K562 (cell line): ENCODE measurements at regions not wholly inside any gene's neighbourhood (a gene's known extent, or its start where the extent isn't known, plus 50 kb on each side); places are given as distances from the start of the nearest gene placed in this dataset.

ENCODE experiments used
- ATAC-seq: fragments of 200-7000 bp; cut with Tn5 transposase; 3 replicates; pipeline ENCODE4 v1.9.1; 2020; ENCODE audit warnings: moderate library complexity
- BruUV-seq: library from RNA; stranded (reverse); fragments of 400-500 nt; replicated peaks from 2 replicates; lab custom pipeline; 2021; lab: Mats Ljungman, UMichigan
- CTCF ChIA-PET: fragments of 300-600 bp; formaldehyde crosslinking; extraction: SDS; loops from one replicate; lab custom pipeline; 2021; ENCODE audit warnings: low intra/inter-chr PET ratio; lab: Yijun Ruan, JAX
- POLR2A ChIA-PET: fragments of 300-600, 350-650 bp; sonication (Branson Sonifier 250); formaldehyde crosslinking; extraction: SDS; loops from one replicate; lab custom pipeline; 2021; ENCODE audit warnings: antibody characterized with exemption, inconsistent platforms; lab: Yijun Ruan, JAX
- DNase-seq, 4 experiments: peaks; one replicate each; pipeline versions ENCODE4 v3.0.0 to v3.0.0-alpha.2; 2011 to 2018; ENCODE audit warnings: low spot score in 3 of 4, mixed read lengths in 3 of 4; ENCODE audit errors: extremely low read depth in 1 of 4
- FAIRE-seq: peaks from 2 replicates; lab custom pipeline; 2011; peaks lifted over from hg19 to GRCh38; lab: Jason Lieb, UNC
- H2AFZ ChIP-seq: 2 replicates; pipeline ENCODE4 v1.6.0; 2011; ENCODE audit warnings: low read depth, low read length, control low read depth, inconsistent platforms
- H3K27ac ChIP-seq: fragments of 200-600 bp; 3 replicates; pipeline ENCODE4 v1.8.0; 2011; ENCODE audit warnings: low read depth, mild to moderate bottlenecking, control low read depth, inconsistent platforms, low read length, moderate library complexity, mixed read lengths; ENCODE audit errors: extremely low read depth
- H3K27me3 ChIP-seq, 2 experiments: fragments of 300-600 bp in 1 of 2; 2 replicates in 1 of 2; 3 replicates in 1 of 2; pipeline versions ENCODE4 v1.6.0 to v1.8.0; 2011; ENCODE audit warnings: inconsistent platforms in 2 of 2, low read length in 2 of 2, mild to moderate bottlenecking in 1 of 2, mixed read lengths in 1 of 2, moderate library complexity in 1 of 2; ENCODE audit not compliant: control insufficient read depth in 2 of 2, insufficient read depth in 2 of 2
- H3K36me3 ChIP-seq: fragments of 300-600 bp; 3 replicates; pipeline ENCODE4 v1.8.0; 2011; ENCODE audit warnings: mild to moderate bottlenecking, low read length, inconsistent platforms; ENCODE audit not compliant: control insufficient read depth, insufficient read depth
- H3K4me1 ChIP-seq, 2 experiments: fragments of 200-600 bp in 1 of 2; replicated peaks in 1 of 2; 2 replicates in 1 of 2; 3 replicates in 1 of 2; pipeline versions ENCODE4 v1.5.1 to v1.8.0; 2011; ENCODE audit warnings: inconsistent platforms in 2 of 2, low read length in 2 of 2, mild to moderate bottlenecking in 1 of 2, mixed read lengths in 1 of 2, moderate library complexity in 1 of 2; ENCODE audit not compliant: control insufficient read depth in 2 of 2, insufficient read depth in 2 of 2
- H3K4me2 ChIP-seq: 2 replicates; pipeline ENCODE4 v1.6.1; 2011; ENCODE audit warnings: low read length, control low read depth, inconsistent platforms, mixed read lengths; ENCODE audit not compliant: insufficient read depth
- H3K4me3 ChIP-seq: fragments of 200-600 bp; sonication (generic), shearing (Covaris generic); 2 replicates; pipeline ENCODE4 v1.5.1; 2016; ENCODE audit warnings: control low read depth, inconsistent platforms
- H3K79me2 ChIP-seq: fragments of 200-600 bp; 3 replicates; pipeline ENCODE4 v1.8.0; 2011; ENCODE audit warnings: low read length, inconsistent platforms; ENCODE audit not compliant: control insufficient read depth, insufficient read depth
- H3K9ac ChIP-seq, 2 experiments: 2 replicates each; pipeline versions ENCODE4 v1.6.0 to v1.6.1; 2011; ENCODE audit warnings: low read depth in 2 of 2, low read length in 2 of 2, control low read depth in 1 of 2, inconsistent platforms in 1 of 2, mild to moderate bottlenecking in 1 of 2, mixed read lengths in 1 of 2; ENCODE audit not compliant: insufficient read depth in 1 of 2
- H3K9me1 ChIP-seq: one replicate; pipeline ENCODE4 v1.6.0; 2011; ENCODE audit warnings: inconsistent platforms, mild to moderate bottlenecking, low read length, moderate library complexity; ENCODE audit not compliant: control insufficient read depth, insufficient read depth
- H3K9me3 ChIP-seq: replicated peaks from 2 replicates; pipeline ENCODE4 v1.5.1; 2011; ENCODE audit warnings: low read depth, low read length, inconsistent platforms; ENCODE audit not compliant: control insufficient read depth, insufficient read depth
- H4K20me1 ChIP-seq: replicated peaks from 2 replicates; pipeline ENCODE4 v1.6.1; 2011; ENCODE audit warnings: low read length, inconsistent platforms, mixed read lengths; ENCODE audit not compliant: control insufficient read depth, insufficient read depth
- EWSR1 ChIP-seq: fragments of 450-650 bp; IDR thresholded peaks from 2 replicates; pipeline ENCODE4 v1.6.1; 2018; ENCODE audit warnings: borderline replicate concordance, mild to moderate bottlenecking, low read depth, moderate library complexity; ENCODE audit not compliant: partially characterized antibody
- HDGF ChIP-seq: fragments of 450-650 bp; IDR thresholded peaks from 2 replicates; pipeline ENCODE4 v1.6.1; 2016
- HMG20B ChIP-seq: fragments of 250-450 bp; sonication (Bioruptor Pico); IDR thresholded peaks from 2 replicates; pipeline ENCODE4 v1.5.0; 2021; ENCODE audit warnings: mild to moderate bottlenecking
- LARP7 ChIP-seq: fragments of 450-650 bp; IDR thresholded peaks from 2 replicates; pipeline ENCODE4 v1.6.1; 2016
- PRMT5 ChIP-seq: sonication (generic); formaldehyde crosslinking; IDR thresholded peaks from 2 replicates; pipeline ENCODE4 v1.5.0; 2020; ENCODE audit warnings: missing genetic modification reagents
- RFX7 ChIP-seq: fragments of 250-450 bp; sonication (Bioruptor Pico); IDR thresholded peaks from 2 replicates; pipeline ENCODE4 v1.5.1; 2021; ENCODE audit warnings: mild to moderate bottlenecking
- TGIF2 ChIP-seq: sonication (generic); formaldehyde crosslinking; IDR thresholded peaks from 2 replicates; pipeline ENCODE4 v1.8.1; 2022; ENCODE audit warnings: mild to moderate bottlenecking, missing genetic modification reagents, moderate library complexity
- ZKSCAN3 ChIP-seq: fragments of 250-450 bp; sonication (Bioruptor Pico); IDR thresholded peaks from 2 replicates; pipeline ENCODE4 v1.4.0; 2020
- WGBS: fragments of 100-300 bp; shearing (Covaris generic); methylation state at CpG from one replicate; pipeline ENCODE4 v1.1.6; 2016; ENCODE audit warnings: low coverage, mixed read lengths; ENCODE audit not compliant: insufficient coverage; ENCODE audit errors: missing lambda C conversion rate; 5-methylcytosine and 5-hydroxymethylcytosine counted together
- in situ Hi-C: fragments of 300-500 bp; cut with MboI; formaldehyde crosslinking; loops from 4 replicates; pipeline ENCODE4 v1.15.0; 2018; ENCODE audit warnings: inconsistent platforms, mixed read lengths
- intact Hi-C: fragments of 100-400 bp; cut with micrococcal nuclease; formaldehyde crosslinking; loops from 2 replicates; pipeline ENCODE4 v1.14.2; 2022
- TF ChIP-seq, protein P1 (sequence below): fragments of 450-650 bp; formaldehyde crosslinking; IDR thresholded peaks from 2 replicates; pipeline ENCODE4 v1.4.0; 2022; ENCODE audit warnings: missing genetic modification characterization
- TF ChIP-seq, protein P2 (sequence below), 2 experiments: fragments of 450-650 bp in 1 of 2; sonication (generic) in 1 of 2; formaldehyde crosslinking; conservative IDR thresholded peaks; 2 replicates each; pipeline versions ENCODE4 v1.4.0 to v1.8.1; 2020 to 2022; ENCODE audit warnings: mild to moderate bottlenecking in 1 of 2, missing genetic modification reagents in 1 of 2

DNA sequence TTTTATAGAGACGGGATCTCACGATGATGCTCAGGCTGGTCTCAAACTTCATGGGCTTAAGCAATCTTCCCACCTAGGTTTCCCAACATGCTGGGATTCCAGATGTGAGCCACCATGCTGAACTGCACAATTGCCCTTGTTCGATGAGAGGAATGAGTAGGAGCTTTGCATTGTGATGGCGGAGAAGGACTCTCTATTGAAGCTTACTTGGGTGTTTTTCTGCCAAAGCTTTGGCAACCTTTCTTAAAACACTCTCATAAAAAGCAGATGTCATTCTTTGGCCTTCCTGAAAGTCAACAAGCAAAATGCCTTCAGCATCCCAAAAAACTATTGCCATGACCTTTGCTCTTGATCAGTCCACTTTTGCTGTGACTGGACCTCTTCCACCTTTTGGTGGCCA is 904.8 kb upstream of the TMEM132C start:
- intact Hi-C loops = loop anchor here (2.0 to 10.0 kb wide), 2 partner anchors 253 to 337 kb away; no protein-coding TSS in a partner anchor
- CTCF ChIA-PET = no interaction called here
- TF ChIP-seq PRMT5 (CRISPR knock-in tag) (no peak), LARP7 (no peak), ZKSCAN3 (CRISPR knock-in tag) (no peak), RFX7 (CRISPR knock-in tag) (no peak), EWSR1 (no peak), HMG20B (CRISPR knock-in tag) (no peak), HDGF (no peak), TGIF2 (CRISPR knock-in tag) (no peak)
- TF ChIP-seq, protein P1, sequence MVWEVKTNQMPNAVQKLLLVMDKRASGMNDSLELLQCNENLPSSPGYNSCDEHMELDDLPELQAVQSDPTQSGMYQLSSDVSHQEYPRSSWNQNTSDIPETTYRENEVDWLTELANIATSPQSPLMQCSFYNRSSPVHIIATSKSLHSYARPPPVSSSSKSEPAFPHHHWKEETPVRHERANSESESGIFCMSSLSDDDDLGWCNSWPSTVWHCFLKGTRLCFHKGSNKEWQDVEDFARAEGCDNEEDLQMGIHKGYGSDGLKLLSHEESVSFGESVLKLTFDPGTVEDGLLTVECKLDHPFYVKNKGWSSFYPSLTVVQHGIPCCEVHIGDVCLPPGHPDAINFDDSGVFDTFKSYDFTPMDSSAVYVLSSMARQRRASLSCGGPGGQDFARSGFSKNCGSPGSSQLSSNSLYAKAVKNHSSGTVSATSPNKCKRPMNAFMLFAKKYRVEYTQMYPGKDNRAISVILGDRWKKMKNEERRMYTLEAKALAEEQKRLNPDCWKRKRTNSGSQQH (CRISPR knock-in tag) = no peak
- TF ChIP-seq, protein P2, sequence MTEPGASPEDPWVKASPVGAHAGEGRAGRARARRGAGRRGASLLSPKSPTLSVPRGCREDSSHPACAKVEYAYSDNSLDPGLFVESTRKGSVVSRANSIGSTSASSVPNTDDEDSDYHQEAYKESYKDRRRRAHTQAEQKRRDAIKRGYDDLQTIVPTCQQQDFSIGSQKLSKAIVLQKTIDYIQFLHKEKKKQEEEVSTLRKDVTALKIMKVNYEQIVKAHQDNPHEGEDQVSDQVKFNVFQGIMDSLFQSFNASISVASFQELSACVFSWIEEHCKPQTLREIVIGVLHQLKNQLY (CRISPR knock-in tag; conservative IDR thresholded peaks at IDR 0.05) = no peak

More for the DNA sequence above, 904.8 kb upstream of the TMEM132C start:
- FAIRE-seq (no peak), DNase-seq (no peak), ATAC-seq (no peak)
- 5% methylated on average over 4 of the region's 4 CpGs for WGBS
- Histone ChIP-seq H3K4me2 (no peak overlapping the region), H3K9me1 (no peaks in the 10 kb centered on the region), H3K27me3 (no peaks in the 10 kb centered on the region), H3K27ac (no peak overlapping the region), H3K79me2 (no peaks in the 10 kb centered on the region), H4K20me1 (no peaks in the 10 kb centered on the region), H3K36me3 (no peaks in the 10 kb centered on the region), H3K4me3 (no peak overlapping the region), H3K4me1 (no peaks in the 10 kb centered on the region), H2AFZ (no peak overlapping the region), H3K9ac (no peak overlapping the region), H3K9me3 (no peaks in the 10 kb centered on the region)
- no TSS peak for BruUV-seq
- POLR2A ChIA-PET = no interaction called here
- in situ Hi-C loops = no loop called here
